ENCODE measurements at regions not wholly inside any gene's neighbourhood (a gene's known extent, or its start where the extent isn't known, plus 50 kb on each side); places are given as distances from the start of the nearest gene placed in this dataset.
"Not testable (repeated sequence)": the region's sequence is repeated elsewhere in the genome, so short reads cannot be mapped to it uniquely, and the experiment has no call there.

- not testable (repeated sequence) for DNase-seq (ENCODE audit: low read depth)
Observed at GRCh38 chr11:123344188-123344587, 85.9 kb upstream of the GRAMD1B start.

- DNase-seq (ENCODE audit: low read depth): no peak
Observed at GRCh38 chr11:123338997-123339752, 90.9 kb upstream of the GRAMD1B start.

- DNase-seq (ENCODE audit: low read depth): no peak
Observed at GRCh38 chr11:123338266-123338800, 91.7 kb upstream of the GRAMD1B start.

- DNase-seq (ENCODE audit: low read depth): no peak
Observed at GRCh38 chr11:123334925-123335324, 95.1 kb upstream of the GRAMD1B start.

GRCh38 chr11:123332577-123332976 is 97.5 kb upstream of the GRAMD1B start:
- DNase-seq (ENCODE audit: low read depth): not testable (repeated sequence)

GRCh38 chr11:123330948-123331347 is 99.1 kb upstream of the GRAMD1B start:
- DNase-seq (ENCODE audit: low read depth): no peak

GRCh38 chr11:123330471-123330870 is 99.6 kb upstream of the GRAMD1B start:
- DNase-seq (ENCODE audit: low read depth): no peak

- no peak for DNase-seq (ENCODE audit: low read depth)
Observed at GRCh38 chr11:123330071-123330470, 100.0 kb upstream of the GRAMD1B start.

- no peak for DNase-seq (ENCODE audit: low read depth)
Observed at GRCh38 chr11:123328281-123328867, 101.7 kb upstream of the GRAMD1B start.

- DNase-seq (ENCODE audit: low read depth): no peak
Observed at GRCh38 chr11:123325533-123325932, 104.5 kb upstream of the GRAMD1B start.

- DNase-seq (ENCODE audit: low read depth): no peak
Observed at GRCh38 chr11:123323568-123323967, 106.5 kb upstream of the GRAMD1B start.

- DNase-seq (ENCODE audit: low read depth): no peak
Observed at GRCh38 chr11:123321636-123322035, 108.4 kb upstream of the GRAMD1B start.

- no peak for DNase-seq (ENCODE audit: low read depth)
Observed at GRCh38 chr11:123318623-123319022, 111.4 kb upstream of the GRAMD1B start.

- not testable (repeated sequence) for DNase-seq (ENCODE audit: low read depth)
Observed at GRCh38 chr11:123318132-123318531, 111.9 kb upstream of the GRAMD1B start.

GRCh38 chr11:123316003-123316402 is 114.1 kb upstream of the GRAMD1B start:
- no peak for DNase-seq (ENCODE audit: low read depth)

- no peak for DNase-seq (ENCODE audit: low read depth)
Observed at GRCh38 chr11:123314972-123315371, 115.1 kb upstream of the GRAMD1B start.

GRCh38 chr11:123313262-123313661 is 116.8 kb upstream of the GRAMD1B start:
- no peak for DNase-seq (ENCODE audit: low read depth)

GRCh38 chr11:123308077-123308476 is 113.0 kb upstream of the CLMP start:
- no peak for DNase-seq (ENCODE audit: low read depth)

- DNase-seq (ENCODE audit: low read depth): no peak
Observed at GRCh38 chr11:123307276-123307675, 112.2 kb upstream of the CLMP start.

GRCh38 chr11:123306531-123306930 is 111.5 kb upstream of the CLMP start:
- DNase-seq (ENCODE audit: low read depth): no peak

GRCh38 chr11:123305601-123306375 is 110.7 kb upstream of the CLMP start:
- DNase-seq (ENCODE audit: low read depth): no peak

GRCh38 chr11:123304828-123305466 is 109.9 kb upstream of the CLMP start:
- no peak for DNase-seq (ENCODE audit: low read depth)
